NCI-H1105 (cell line): ENCODE measurements at regions not wholly inside any gene's neighbourhood (a gene's known extent, or its start where the extent isn't known, plus 50 kb on each side); places are given as distances from the start of the nearest gene placed in this dataset.
"Not testable (repeated sequence)": the region's sequence is repeated elsewhere in the genome, so short reads cannot be mapped to it uniquely, and the experiment has no call there.

Experiments used
- DNase-seq: peaks from one replicate; lab custom pipeline; 2025; lab: John Stamatoyannopoulos, UW

DNA sequence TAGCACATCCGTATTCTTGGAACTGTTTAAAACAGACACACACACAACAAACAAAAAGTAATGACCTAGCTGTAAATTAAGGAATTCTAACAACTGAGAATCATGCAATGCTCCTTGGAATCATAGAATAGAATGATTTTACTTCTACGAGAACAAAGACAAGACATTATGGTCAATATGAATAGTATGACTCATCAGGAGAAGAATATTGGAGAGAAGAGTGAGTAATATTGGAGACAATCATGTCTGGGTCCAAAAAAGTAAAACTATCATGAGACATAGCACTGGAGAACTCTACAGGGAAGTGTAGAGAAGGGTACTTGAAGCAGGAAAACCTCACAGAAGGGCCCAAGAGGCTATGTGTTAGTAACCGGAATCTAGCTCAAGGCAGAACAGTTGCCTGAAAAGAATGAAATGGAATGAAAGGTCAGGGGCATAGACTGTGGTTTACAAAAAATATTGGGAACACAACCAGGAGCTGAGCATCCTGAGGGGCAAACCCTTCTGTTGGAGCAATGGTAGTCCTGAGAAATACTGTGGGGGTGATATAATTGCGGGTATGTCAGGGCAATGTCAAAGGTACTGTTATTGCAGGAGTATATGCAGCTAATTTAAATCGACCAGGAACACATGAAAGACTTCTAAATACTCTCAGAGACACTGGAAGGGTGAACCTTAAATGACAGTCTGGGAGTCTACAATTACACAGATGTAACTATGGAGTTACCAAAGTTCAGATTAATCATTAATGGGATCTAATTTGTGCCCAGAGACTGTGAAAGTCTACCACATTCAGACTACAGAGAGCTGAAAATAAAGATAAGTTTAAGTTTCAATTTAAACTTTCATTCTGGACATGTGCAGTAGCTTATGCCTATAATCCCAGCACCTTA is 201.2 kb downstream of the BCHE start:
- DNase-seq, result no peak

GRCh38 chr3:165624761-165625160 is 212.5 kb downstream of the BCHE start:
- no peak for DNase-seq

DNA sequence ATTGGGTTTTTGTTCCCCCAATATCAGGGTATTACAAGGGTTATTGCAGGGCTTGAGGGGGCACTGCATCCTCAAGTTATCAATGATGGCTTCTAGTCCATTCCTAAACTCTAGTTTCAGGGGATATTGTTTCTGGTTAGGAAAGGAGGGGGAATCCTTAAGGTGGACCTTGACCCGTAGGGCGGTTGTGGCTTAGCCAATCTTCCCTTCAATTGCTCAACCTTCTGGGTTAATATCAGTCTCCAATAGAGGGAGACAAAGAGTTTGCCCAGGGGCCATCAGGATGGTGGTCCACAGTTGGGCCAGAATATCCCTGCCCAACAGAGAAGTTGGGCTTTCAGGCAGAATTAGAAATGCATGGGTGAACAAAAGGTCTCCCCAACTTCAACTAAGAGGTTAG is 214.9 kb downstream of the BCHE start:
- DNase-seq, result no peak

DNA sequence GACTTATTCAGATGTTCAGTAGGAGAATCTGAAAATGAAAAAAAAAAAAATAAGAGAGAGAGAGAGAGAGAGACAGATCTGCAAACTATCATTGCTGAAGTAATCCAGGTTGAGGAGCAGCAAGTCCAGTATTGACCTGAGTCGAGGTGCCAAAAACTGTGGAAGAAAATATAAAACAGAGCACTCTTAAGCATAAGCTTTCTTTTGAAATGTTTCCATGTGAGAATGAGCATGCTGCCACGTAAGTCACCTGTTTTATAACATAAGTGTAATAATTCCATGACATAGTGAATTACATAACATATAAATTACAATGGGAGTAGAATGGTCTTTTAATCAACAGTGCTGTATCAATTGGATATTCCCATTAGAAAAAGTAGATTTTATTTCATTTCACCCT is 218.2 kb downstream of the BCHE start:
- DNase-seq, result no peak

- no peak for DNase-seq
These were observed 220.1 kb downstream of the BCHE start for GRCh38 chr3:165617134-165617533.

DNA sequence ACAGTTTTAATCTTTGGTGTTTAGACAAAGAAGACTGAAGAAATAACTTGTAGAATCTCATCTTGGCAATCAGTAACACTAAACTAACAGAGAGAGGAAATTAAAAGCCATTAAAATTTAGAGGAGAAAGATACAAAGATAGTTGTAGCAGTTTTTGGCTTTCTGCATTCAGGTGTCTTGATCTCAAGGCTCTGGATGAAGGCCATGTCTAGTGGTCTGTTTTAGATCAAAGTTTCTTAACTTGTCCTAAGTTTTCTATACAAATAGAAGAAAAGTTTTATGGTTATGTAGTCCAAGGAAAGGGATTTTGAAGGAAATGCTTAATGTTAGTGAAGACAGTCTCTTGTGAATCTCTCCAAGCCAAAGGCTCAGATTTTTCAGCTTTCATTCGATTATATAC is 222.9 kb downstream of the BCHE start:
- no peak for DNase-seq

- DNase-seq, result no peak
These were observed 224.2 kb downstream of the BCHE start for GRCh38 chr3:165613014-165613413.

- DNase-seq, result no peak
These were observed 230.0 kb downstream of the BCHE start for GRCh38 chr3:165607221-165607620.

DNA sequence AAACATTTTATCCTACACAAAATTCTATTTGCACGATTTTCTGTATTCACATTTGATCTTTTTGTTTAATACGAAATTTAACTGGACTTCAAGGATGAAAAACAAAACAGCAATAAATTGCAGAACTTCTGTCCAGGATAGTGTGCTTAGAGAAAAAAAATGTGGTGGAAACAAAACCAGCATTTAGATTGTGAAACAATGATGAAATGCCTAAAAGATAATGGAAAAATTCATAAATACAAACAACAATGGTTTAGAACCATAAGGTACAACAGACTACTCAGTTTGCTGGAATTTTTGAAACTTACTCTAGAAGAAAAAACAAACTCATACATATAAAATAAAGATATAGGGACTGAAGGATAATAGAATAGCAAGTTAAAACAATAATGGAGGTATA is 234.0 kb downstream of the BCHE start:
- no peak for DNase-seq

- DNase-seq, result not testable (repeated sequence)
These were observed 264.7 kb downstream of the BCHE start for GRCh38 chr3:165572566-165572965.

- DNase-seq, result no peak
These were observed 268.2 kb downstream of the BCHE start for GRCh38 chr3:165568907-165569462.

DNA sequence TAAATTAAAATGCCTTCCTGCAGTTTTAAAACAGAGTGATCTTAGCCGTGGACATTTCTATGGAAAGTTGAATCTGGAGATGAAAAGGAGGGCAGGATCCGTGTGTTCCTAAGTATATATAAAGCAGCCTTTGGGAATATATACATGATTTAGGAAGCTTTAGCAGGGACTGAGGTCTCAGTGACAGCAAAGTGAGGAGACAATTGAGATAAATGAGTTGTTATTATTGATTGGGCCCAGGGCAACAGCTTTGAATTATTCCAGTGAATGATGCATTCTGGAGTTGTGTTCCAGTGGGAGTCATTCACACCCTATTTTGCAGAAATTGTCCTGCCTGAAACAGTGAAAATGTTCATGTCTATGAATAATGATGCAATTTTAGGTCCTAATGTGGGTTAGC is 281.4 kb downstream of the BCHE start:
- DNase-seq, result no peak

DNA sequence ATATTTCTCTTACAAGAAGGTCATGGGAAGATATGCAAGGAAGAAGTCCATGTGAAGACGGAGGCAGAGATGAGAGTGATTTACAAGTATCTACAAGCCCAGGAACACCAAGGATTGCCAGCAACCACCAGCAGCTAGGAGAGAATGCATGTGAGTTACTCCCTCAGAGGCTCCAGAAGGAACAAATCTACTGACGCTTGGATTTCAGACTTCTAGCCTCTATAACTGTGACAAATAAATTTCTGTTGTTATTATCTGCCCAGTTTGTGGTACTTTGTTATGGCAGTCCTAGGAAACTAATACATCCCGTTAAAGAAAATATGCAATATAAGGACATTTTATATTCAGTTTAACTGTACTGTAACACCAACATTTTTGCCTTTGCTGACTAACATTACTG is 283.9 kb downstream of the BCHE start:
- no peak for DNase-seq

DNA sequence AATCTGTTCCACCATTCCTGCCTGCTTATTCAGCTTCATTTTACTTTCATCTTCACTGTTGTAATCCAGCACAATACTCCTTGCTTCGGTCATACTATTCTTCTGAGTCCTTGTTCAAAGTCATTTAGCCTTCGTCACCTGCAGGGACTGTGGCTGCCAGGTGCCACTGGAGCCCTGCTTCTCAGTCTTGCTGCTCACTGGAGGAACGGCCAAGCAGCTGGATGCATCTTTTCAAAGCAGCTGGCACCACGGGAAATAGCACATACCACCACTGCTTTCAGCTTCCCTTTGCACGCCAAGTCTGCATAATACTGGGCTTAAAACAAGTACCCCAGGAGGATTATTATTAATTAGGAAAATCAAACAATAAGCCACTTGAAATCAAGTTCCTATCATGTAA is 287.6 kb downstream of the BCHE start:
- DNase-seq, result peak; percentile 41

DNA sequence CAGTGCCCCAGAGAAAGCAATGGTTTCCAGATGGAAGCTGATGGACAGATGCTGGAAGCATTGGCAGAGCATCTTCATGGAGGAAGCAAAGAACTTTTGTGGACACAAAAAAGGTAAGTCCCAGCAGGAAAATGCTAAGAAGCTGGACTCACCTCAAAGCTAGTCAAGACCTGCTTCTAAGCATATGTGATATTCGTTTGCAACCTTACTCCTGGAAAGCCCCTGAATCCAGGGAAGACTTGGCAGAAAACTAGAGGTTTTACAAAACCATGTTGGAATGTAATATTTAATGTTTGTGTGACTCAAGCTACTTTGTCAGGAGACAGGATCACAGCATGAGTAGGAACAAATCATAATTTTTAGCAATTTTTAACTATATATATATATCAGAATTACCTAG is 288.2 kb downstream of the BCHE start:
- DNase-seq, result no peak

- DNase-seq, result no peak
These were observed 292.2 kb downstream of the BCHE start for GRCh38 chr3:165545059-165545458.

DNA sequence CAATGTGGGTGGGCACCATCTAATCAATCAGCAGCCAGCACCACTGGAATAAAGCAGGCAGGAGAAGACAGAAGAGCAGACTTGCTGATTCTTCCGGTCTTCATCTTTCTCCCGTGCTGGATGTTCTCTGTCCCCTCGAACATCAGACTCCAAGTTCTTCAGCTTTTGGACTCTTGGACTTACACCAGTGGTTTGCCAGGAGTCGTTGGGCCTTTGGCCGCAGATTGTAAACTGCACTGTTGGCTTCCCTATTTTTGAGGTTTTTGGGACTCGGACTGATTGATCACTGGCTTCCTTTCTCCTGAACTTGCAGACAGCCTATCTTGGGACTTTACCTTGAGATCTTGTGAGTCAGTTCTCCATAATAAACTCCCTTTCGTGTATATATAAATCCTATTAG is 292.8 kb downstream of the BCHE start:
- DNase-seq, result no peak

DNA sequence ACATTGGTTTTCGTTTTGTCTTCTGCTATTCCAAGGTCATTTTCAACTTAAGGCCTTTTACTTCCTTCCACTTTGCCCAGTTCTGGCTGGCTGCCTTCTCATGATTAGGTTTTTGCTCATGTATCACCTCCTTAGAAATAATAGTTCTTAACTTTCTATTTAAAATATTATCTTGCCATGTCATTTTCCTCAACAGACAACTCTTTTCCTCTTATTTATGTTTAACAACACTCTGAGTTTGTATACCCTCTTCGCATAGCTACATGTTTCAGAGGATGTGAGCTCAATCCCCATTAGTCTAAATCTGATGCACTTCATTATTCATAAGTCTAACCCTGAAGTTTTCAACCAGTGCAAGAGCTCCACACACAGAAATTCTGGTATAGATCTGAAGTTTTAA is 299.1 kb downstream of the BCHE start:
- DNase-seq, result no peak

DNA sequence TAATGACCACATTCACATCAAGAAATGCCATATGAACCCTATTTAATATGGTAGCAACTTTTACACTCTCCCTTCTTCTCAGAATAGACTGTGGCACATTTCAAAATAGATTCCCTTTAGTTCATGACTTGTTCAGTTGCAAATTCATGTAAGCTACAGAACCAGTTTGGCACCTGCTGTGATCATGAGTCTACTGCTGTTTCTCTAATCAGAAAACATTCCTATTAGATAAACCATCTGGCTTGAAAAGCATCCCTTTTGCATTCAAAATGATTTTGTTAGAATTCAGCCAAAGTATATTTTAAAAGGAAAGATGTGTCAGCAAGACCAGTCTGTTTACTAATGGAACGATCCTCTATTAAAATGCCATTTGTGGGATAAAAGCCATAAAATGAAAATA is 304.4 kb downstream of the BCHE start:
- DNase-seq, result no peak

DNA sequence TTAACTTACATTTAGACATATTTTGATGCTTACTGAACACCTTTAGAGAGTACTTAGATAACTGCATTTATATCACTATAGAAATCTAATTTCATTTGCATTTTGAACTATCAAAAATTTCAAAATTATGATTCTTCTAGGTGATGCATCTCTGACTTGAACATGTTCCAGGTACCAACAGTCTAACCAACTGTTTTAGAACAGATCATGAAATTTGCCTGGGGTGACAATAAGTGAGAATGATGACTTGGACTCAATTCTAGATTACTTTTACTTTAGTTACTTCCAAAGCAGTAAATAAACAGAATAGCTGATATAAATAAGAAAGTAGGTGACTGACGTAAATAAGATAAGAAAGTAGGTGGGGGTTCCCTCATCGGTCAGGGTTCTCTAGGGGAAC is 307.8 kb downstream of the BCHE start:
- no peak for DNase-seq

GRCh38 chr3:165526367-165526766 is 310.9 kb downstream of the BCHE start:
- DNase-seq, result no peak

DNA sequence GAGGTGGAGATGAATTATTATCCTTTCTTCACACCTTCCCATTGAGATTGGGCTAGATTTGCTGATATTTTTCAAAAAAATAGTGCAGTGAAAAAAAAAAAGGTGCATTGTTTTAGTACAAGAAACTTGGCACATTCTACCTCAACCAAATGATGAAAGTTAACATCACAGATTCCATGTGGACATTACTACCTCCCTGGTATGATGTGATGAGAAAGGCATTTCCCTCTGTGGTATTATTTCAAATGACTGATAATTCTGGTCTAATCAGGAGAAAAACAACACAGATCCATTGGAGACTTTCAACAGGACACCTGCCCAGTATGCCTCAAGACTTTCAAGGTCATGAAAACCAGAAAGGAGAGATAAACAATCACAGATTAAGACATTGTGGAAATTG is 313.4 kb downstream of the BCHE start:
- no peak for DNase-seq

- no peak for DNase-seq
These were observed 314.8 kb downstream of the BCHE start for GRCh38 chr3:165522386-165522785.
